GM23338 (cell line): ENCODE measurements at regions not wholly inside any gene's neighbourhood (a gene's known extent, or its start where the extent isn't known, plus 50 kb on each side); places are given as distances from the start of the nearest gene placed in this dataset.

Experiments used
- ATAC-seq: fragments of 200-7000 bp; cut with Tn5 transposase; 3 replicates; pipeline ENCODE4 v1.9.1; 2020
- DNase-seq: peaks from one replicate; pipeline ENCODE4 v3.0.0-alpha.2; 2015; ENCODE audit warnings: low spot score
- H2AFZ ChIP-seq: fragments of 200-600 bp; sonication (generic); 2 replicates; pipeline ENCODE4 v1.8.0; 2016; ENCODE audit warnings: antibody characterized with exemption, mild to moderate bottlenecking, moderate library complexity
- H3F3A ChIP-seq: fragments of 200-600 bp; sonication (generic); replicated peaks from 2 replicates; pipeline ENCODE4 v1.8.0; 2017; ENCODE audit warnings: antibody characterized with exemption, mixed run types, low read depth
- H3K27ac ChIP-seq: fragments of 200-600 bp; sonication (generic); 2 replicates; pipeline ENCODE4 v1.6.1; 2016; ENCODE audit warnings: low read depth
- H3K27me3 ChIP-seq: fragments of 200-600 bp; sonication (generic); 2 replicates; pipeline ENCODE4 v1.8.0; 2016; ENCODE audit warnings: mild to moderate bottlenecking, mixed run types, moderate library complexity; ENCODE audit not compliant: insufficient read depth
- H3K36me3 ChIP-seq: fragments of 200-600 bp; sonication (generic); 2 replicates; pipeline ENCODE4 v1.8.0; 2016; ENCODE audit warnings: mild to moderate bottlenecking; ENCODE audit not compliant: insufficient read depth
- H3K4me1 ChIP-seq: fragments of 200-600 bp; sonication (generic); 2 replicates; pipeline ENCODE4 v1.8.0; 2016; ENCODE audit warnings: mild to moderate bottlenecking, moderate library complexity; ENCODE audit not compliant: insufficient read depth
- H3K4me2 ChIP-seq: fragments of 200-600 bp; sonication (generic); 2 replicates; pipeline ENCODE4 v1.7.1; 2017; ENCODE audit warnings: mixed run types
- H3K4me3 ChIP-seq: fragments of 200-600 bp; sonication (generic); 2 replicates; pipeline ENCODE4 v1.6.1; 2016; ENCODE audit warnings: mixed run types
- H3K79me2 ChIP-seq: fragments of 200-600 bp; sonication (generic); replicated peaks from 2 replicates; pipeline ENCODE4 v1.8.0; 2017; ENCODE audit warnings: mild to moderate bottlenecking; ENCODE audit not compliant: insufficient read depth
- H3K9me2 ChIP-seq: fragments of 200-600 bp; sonication (generic); 2 replicates; pipeline ENCODE4 v1.8.0; 2017; ENCODE audit not compliant: insufficient read depth
- H4K20me1 ChIP-seq: fragments of 200-600 bp; sonication (generic); replicated peaks from 2 replicates; pipeline ENCODE4 v1.8.0; 2017; ENCODE audit warnings: mild to moderate bottlenecking; ENCODE audit not compliant: insufficient read depth
- H3K27ac Mint-ChIP-seq: 2 replicates; pipeline ENCODE4 v1.8.0; 2020; ENCODE audit warnings: inconsistent platforms, mild to moderate bottlenecking, moderate library complexity, mixed read lengths
- H3K27me3 Mint-ChIP-seq: 3 replicates; pipeline ENCODE4 v1.8.0; 2022; ENCODE audit warnings: low read depth, mild to moderate bottlenecking, moderate library complexity, mixed read lengths, inconsistent platforms; ENCODE audit not compliant: insufficient read depth, poor library complexity
- H3K36me3 Mint-ChIP-seq: 3 replicates; pipeline ENCODE4 v1.8.0; 2021; ENCODE audit warnings: low read depth, mild to moderate bottlenecking, inconsistent platforms, moderate library complexity, mixed read lengths
- H3K4me1 Mint-ChIP-seq: 3 replicates; pipeline ENCODE4 v1.8.0; 2020; ENCODE audit warnings: mild to moderate bottlenecking, inconsistent platforms, mixed read lengths
- H3K4me3 Mint-ChIP-seq: 3 replicates; pipeline ENCODE4 v1.8.0; 2021; ENCODE audit warnings: moderate library complexity, mild to moderate bottlenecking, inconsistent platforms, mixed read lengths
- H3K9me3 Mint-ChIP-seq: 3 replicates; pipeline ENCODE4 v1.8.0; 2020; ENCODE audit warnings: moderate library complexity, mild to moderate bottlenecking, inconsistent platforms, mixed read lengths
- CREB1 ChIP-seq: fragments of 250-450 bp; sonication (Bioruptor Pico); IDR thresholded peaks from 2 replicates; pipeline ENCODE4 v1.5.0; 2020; ENCODE audit warnings: low read depth, mild to moderate bottlenecking, moderate library complexity
- EZH2phosphoT487 ChIP-seq: fragments of 200-600 bp; sonication (generic); IDR thresholded peaks from one replicate; pipeline ENCODE4 v1.8.1; 2018; ENCODE audit warnings: antibody characterized with exemption; ENCODE audit not compliant: unreplicated experiment
- POLR2AphosphoS5 ChIP-seq: IDR thresholded peaks from 2 replicates; pipeline ENCODE4 v1.6.1; 2016; ENCODE audit warnings: antibody characterized with exemption, low read depth
- TF ChIP-seq, protein P1 (sequence below), 2 experiments: fragments of 200-600 bp in 1 of 2; sonication (generic) in 1 of 2; conservative IDR thresholded peaks; 2 replicates each; pipeline versions ENCODE4 v1.5.1 to v1.6.1; 2016 to 2017; ENCODE audit warnings: antibody characterized with exemption in 2 of 2, low read depth in 2 of 2, mild to moderate bottlenecking in 2 of 2, moderate library complexity in 1 of 2
- TF ChIP-seq, protein P2 (sequence below): IDR thresholded peaks from one replicate; pipeline ENCODE4 v1.6.1; 2018; ENCODE audit warnings: antibody characterized with exemption; ENCODE audit not compliant: unreplicated experiment

DNA sequence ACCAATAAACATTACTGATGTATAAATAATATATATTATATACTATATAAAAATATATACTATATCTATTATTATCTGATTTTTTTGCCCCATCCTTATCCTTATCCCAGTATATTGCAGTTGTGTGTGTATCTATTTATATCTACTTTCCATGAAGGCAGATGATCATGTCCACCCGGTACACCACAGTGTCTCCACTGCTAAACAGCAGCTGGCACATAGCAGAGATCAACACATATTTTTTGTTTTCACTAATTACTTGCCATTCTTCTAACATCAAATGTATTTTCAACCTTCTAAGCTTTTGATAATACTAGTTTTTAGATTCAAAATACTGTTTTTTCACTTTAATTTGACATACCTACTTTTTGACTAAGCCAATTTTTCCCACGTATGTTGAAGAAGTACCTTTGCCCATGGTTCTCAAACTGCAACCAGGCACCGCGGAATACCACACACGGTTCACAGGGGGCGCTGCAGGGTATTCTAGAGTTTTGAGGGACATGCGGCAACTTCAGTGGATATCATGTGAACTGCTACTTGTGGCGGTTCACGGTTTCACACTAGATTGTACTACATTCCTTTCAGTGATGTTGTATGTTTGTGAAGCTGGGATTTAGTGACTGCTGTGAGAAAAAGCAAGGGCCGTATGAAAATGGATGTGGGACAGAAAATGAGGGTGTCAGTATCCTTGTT, 182.5 kb upstream of the NPY2R start:
- Histone ChIP-seq H3K36me3 (no peaks in the 10 kb centered on the region), H3K4me2 (no peak overlapping the region), H4K20me1 (no peaks in the 10 kb centered on the region), H2AFZ (no peak overlapping the region), H3K9me2 (no peaks in the 10 kb centered on the region), H3K27ac (no peak overlapping the region), H3F3A (no peaks in the 10 kb centered on the region), H3K27me3 (no peaks in the 10 kb centered on the region), H3K4me1 (no peaks in the 10 kb centered on the region), H3K79me2 (no peaks in the 10 kb centered on the region), H3K4me3 (no peak overlapping the region)
- TF ChIP-seq, protein P1, sequence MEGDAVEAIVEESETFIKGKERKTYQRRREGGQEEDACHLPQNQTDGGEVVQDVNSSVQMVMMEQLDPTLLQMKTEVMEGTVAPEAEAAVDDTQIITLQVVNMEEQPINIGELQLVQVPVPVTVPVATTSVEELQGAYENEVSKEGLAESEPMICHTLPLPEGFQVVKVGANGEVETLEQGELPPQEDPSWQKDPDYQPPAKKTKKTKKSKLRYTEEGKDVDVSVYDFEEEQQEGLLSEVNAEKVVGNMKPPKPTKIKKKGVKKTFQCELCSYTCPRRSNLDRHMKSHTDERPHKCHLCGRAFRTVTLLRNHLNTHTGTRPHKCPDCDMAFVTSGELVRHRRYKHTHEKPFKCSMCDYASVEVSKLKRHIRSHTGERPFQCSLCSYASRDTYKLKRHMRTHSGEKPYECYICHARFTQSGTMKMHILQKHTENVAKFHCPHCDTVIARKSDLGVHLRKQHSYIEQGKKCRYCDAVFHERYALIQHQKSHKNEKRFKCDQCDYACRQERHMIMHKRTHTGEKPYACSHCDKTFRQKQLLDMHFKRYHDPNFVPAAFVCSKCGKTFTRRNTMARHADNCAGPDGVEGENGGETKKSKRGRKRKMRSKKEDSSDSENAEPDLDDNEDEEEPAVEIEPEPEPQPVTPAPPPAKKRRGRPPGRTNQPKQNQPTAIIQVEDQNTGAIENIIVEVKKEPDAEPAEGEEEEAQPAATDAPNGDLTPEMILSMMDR (conservative IDR thresholded peaks at IDR 0.05; ENCODE audit: low read depth in 2 of 2), result peak; percentile 83 to 93
- TF ChIP-seq EZH2phosphoT487, result no peak
- no peaks in the 10 kb centered on the region for H3K27me3 Mint-ChIP-seq
- no peaks in the 10 kb centered on the region for H3K4me1 Mint-ChIP-seq
- ATAC-seq, result peak; percentile 98
- peaks cover 12% of the 10 kb centered on the region for H3K9me3 Mint-ChIP-seq
- peak; percentile 96 for DNase-seq
- no peaks in the 10 kb centered on the region; the same call in 2 of the 3 replicates for H3K36me3 Mint-ChIP-seq
- no peak overlapping the region for H3K4me3 Mint-ChIP-seq
- H3K27ac Mint-ChIP-seq, result no peak overlapping the region

DNA sequence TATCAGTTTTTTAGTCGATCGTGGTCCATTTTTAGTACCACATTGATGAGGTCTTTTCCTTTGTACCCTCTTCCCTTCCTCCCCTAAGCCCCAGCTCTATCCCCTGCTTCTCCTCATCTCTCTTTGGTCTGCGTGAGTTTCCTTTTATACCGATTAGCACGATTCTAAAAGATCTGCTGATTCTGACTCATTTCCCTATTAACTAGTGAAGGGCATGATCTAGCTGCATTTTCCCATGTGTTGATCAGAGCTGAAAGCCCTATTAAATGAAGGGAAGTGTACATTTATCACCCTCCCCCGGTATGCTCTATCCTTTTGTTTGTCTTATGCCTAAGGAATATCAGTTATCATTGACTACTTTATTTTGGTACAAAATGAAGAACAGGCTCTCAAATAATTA, 181.7 kb upstream of the NPY2R start:
- no peak for DNase-seq
- no peaks in the 10 kb centered on the region for H3K9me2 ChIP-seq
- no peaks in the 10 kb centered on the region for H3K79me2 ChIP-seq
- Mint-ChIP-seq H3K4me1 (no peaks in the 10 kb centered on the region), H3K36me3 (no peaks in the 10 kb centered on the region), H3K9me3 (peaks cover 5% of the 10 kb centered on the region), H3K27me3 (no peaks in the 10 kb centered on the region), H3K27ac (no peak overlapping the region), H3K4me3 (no peak overlapping the region)
- no peak overlapping the region for H3K4me2 ChIP-seq
- H2AFZ ChIP-seq, result no peak overlapping the region
- no peaks in the 10 kb centered on the region for H3F3A ChIP-seq
- no peak for ATAC-seq
- no peaks in the 10 kb centered on the region for H4K20me1 ChIP-seq
- H3K36me3 ChIP-seq, result no peaks in the 10 kb centered on the region
- H3K4me1 ChIP-seq, result no peaks in the 10 kb centered on the region
- H3K27ac ChIP-seq, result no peak overlapping the region
- H3K27me3 ChIP-seq, result no peaks in the 10 kb centered on the region
- TF ChIP-seq EZH2phosphoT487 (no peak), POLR2AphosphoS5 (no peak), CREB1 (CRISPR knock-in tag) (no peak)
- TF ChIP-seq, protein P2, sequence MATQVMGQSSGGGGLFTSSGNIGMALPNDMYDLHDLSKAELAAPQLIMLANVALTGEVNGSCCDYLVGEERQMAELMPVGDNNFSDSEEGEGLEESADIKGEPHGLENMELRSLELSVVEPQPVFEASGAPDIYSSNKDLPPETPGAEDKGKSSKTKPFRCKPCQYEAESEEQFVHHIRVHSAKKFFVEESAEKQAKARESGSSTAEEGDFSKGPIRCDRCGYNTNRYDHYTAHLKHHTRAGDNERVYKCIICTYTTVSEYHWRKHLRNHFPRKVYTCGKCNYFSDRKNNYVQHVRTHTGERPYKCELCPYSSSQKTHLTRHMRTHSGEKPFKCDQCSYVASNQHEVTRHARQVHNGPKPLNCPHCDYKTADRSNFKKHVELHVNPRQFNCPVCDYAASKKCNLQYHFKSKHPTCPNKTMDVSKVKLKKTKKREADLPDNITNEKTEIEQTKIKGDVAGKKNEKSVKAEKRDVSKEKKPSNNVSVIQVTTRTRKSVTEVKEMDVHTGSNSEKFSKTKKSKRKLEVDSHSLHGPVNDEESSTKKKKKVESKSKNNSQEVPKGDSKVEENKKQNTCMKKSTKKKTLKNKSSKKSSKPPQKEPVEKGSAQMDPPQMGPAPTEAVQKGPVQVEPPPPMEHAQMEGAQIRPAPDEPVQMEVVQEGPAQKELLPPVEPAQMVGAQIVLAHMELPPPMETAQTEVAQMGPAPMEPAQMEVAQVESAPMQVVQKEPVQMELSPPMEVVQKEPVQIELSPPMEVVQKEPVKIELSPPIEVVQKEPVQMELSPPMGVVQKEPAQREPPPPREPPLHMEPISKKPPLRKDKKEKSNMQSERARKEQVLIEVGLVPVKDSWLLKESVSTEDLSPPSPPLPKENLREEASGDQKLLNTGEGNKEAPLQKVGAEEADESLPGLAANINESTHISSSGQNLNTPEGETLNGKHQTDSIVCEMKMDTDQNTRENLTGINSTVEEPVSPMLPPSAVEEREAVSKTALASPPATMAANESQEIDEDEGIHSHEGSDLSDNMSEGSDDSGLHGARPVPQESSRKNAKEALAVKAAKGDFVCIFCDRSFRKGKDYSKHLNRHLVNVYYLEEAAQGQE, result no peak
- H3K4me3 ChIP-seq, result no peak overlapping the region
